Stimulated activated memory B cell treated with anti-CD40 and anti-IgM and Interleukin-4, amounts not matched to agents 10 μg/mL and 1 μg/mL and 100 μg/mL, for 72 hours (primary cell): ENCODE measurements at regions not wholly inside any gene's neighbourhood (a gene's known extent, or its start where the extent isn't known, plus 50 kb on each side); places are given as distances from the start of the nearest gene placed in this dataset.

Experiments used
- ATAC-seq: fragments of 150-1000 bp; cut with Tn5 transposase; 2 replicates; pipeline ENCODE4 v1.10.0; 2021
- H3K27ac Mint-ChIP-seq: one replicate; pipeline ENCODE4 v1.8.0; 2022; ENCODE audit warnings: mild to moderate bottlenecking, mixed read lengths
- H3K27me3 Mint-ChIP-seq: one replicate; pipeline ENCODE4 v1.8.0; 2022; ENCODE audit warnings: mixed read lengths
- H3K36me3 Mint-ChIP-seq: one replicate; pipeline ENCODE4 v1.8.0; 2022; ENCODE audit warnings: mixed read lengths
- H3K4me1 Mint-ChIP-seq: one replicate; pipeline ENCODE4 v1.8.0; 2022; ENCODE audit warnings: mixed read lengths
- H3K4me3 Mint-ChIP-seq: one replicate; pipeline ENCODE4 v1.8.0; 2022; ENCODE audit warnings: mild to moderate bottlenecking, moderate library complexity, mixed read lengths
- H3K9me3 Mint-ChIP-seq: one replicate; pipeline ENCODE4 v1.8.0; 2022; ENCODE audit warnings: mixed read lengths

DNA sequence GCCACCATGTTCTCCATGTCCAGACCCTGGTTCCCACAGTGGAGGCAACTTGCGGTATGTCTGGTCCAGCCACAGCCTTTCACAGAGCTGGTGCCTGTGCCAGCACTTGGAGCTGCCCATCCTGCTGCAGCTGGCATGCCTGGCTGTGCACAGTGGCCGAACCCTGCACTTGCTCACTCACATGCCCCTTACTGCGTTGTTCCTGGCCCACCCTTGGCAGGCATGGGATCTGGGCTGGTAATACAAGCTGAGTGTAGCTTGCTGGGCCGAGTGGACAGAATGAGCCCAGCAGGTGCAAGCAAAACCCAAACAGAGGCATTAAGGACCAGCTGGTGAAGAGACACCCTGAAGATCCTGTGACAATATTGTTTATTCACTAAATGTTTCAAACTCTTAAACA lies 583.9 kb upstream of the SLITRK6 start:
- no peak overlapping the region for H3K27ac Mint-ChIP-seq
- H3K4me3 Mint-ChIP-seq = no peak overlapping the region
- ATAC-seq = no peak
- H3K9me3 Mint-ChIP-seq = no peaks in the 10 kb centered on the region
- no peaks in the 10 kb centered on the region for H3K4me1 Mint-ChIP-seq
- H3K36me3 Mint-ChIP-seq = no peaks in the 10 kb centered on the region
- no peaks in the 10 kb centered on the region for H3K27me3 Mint-ChIP-seq

- Mint-ChIP-seq H3K4me1 (no peaks in the 10 kb centered on the region), H3K9me3 (no peaks in the 10 kb centered on the region), H3K27ac (no peak overlapping the region), H3K36me3 (no peaks in the 10 kb centered on the region), H3K27me3 (no peaks in the 10 kb centered on the region), H3K4me3 (no peak overlapping the region)
- no peak for ATAC-seq
These were observed 584.3 kb upstream of the SLITRK6 start for GRCh38 chr13:86383561-86383960.

- Mint-ChIP-seq H3K27me3 (no peaks in the 10 kb centered on the region), H3K27ac (no peak overlapping the region), H3K4me1 (no peaks in the 10 kb centered on the region), H3K9me3 (no peaks in the 10 kb centered on the region), H3K4me3 (no peak overlapping the region), H3K36me3 (no peaks in the 10 kb centered on the region)
- no peak for ATAC-seq
These were observed 598.4 kb upstream of the SLITRK6 start for GRCh38 chr13:86397635-86398034.

DNA sequence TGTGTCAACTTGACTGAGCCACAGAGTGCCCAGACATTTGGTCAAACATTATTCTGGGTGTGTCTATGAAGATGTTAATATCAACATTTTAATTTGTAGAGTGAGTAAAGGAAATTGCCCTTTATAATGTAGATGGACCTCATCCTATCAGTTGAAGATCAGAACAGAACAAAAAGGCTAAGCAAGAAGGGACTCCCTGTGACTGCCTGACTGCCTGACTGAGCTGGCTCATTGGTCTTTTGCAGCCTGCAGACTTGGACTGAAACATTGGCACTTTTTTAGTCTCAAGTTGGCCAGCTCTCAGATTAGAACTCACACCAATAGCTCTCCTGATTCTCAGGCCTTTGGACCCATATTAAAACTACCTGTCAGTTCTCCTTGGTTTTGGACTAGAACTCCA lies 600.4 kb upstream of the SLITRK6 start:
- no peaks in the 10 kb centered on the region for H3K4me1 Mint-ChIP-seq
- no peaks in the 10 kb centered on the region for H3K27me3 Mint-ChIP-seq
- H3K4me3 Mint-ChIP-seq = no peak overlapping the region
- no peak for ATAC-seq
- no peaks in the 10 kb centered on the region for H3K36me3 Mint-ChIP-seq
- H3K27ac Mint-ChIP-seq = no peak overlapping the region
- no peaks in the 10 kb centered on the region for H3K9me3 Mint-ChIP-seq

GRCh38 chr13:86402500-86402899 lies 603.3 kb upstream of the SLITRK6 start:
- no peak for ATAC-seq
- H3K4me1 Mint-ChIP-seq = no peaks in the 10 kb centered on the region
- H3K27ac Mint-ChIP-seq = no peak overlapping the region
- no peaks in the 10 kb centered on the region for H3K36me3 Mint-ChIP-seq
- no peaks in the 10 kb centered on the region for H3K9me3 Mint-ChIP-seq
- H3K4me3 Mint-ChIP-seq = no peak overlapping the region
- no peaks in the 10 kb centered on the region for H3K27me3 Mint-ChIP-seq

GRCh38 chr13:86403181-86403580 lies 604.0 kb upstream of the SLITRK6 start:
- Mint-ChIP-seq H3K27ac (no peak overlapping the region), H3K9me3 (peaks cover 4% of the 10 kb centered on the region), H3K27me3 (no peaks in the 10 kb centered on the region), H3K4me1 (no peaks in the 10 kb centered on the region), H3K36me3 (no peaks in the 10 kb centered on the region), H3K4me3 (no peak overlapping the region)
- ATAC-seq = no peak

DNA sequence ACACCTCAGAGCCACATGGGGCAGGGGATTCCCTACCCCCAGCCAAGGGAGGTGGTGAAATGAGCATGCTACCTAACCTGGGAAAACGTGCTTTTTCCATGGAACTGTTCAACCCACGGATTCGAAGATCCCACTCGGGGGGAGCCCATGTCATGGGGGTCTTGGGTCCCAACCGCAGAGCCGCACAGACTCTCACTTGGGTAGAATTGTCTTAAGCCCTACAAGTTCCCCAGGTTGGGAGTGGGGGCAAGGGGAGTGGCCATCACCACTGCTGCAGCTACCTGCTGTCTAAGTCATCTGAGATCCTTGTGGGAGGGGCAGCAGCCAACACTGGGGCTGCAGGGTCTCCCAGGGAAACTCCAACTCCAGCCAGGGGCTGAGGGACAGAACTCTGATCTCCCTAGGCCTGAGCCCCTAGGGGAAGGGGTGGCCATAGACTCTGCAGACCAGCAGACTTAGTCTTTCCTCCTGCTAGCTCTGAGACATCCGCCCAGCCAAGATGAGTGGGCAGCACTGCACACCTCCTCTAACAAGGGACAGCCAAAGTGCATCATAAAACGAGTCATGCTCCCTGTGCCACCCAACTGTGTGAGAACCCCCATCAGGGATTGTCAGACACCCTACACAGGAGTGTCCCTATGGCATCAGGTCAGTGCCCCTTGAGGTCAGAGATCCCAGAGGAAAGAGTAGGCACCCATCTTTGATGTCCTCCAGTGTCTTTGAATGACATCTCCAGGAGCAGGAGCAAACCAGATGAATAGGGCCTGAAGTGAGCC lies 610.4 kb upstream of the SLITRK6 start:
- no peaks in the 10 kb centered on the region for H3K4me1 Mint-ChIP-seq
- H3K9me3 Mint-ChIP-seq = peaks cover 12% of the 10 kb centered on the region
- no peak overlapping the region for H3K27ac Mint-ChIP-seq
- ATAC-seq = peak; percentile 27
- no peaks in the 10 kb centered on the region for H3K36me3 Mint-ChIP-seq
- H3K4me3 Mint-ChIP-seq = no peak overlapping the region
- no peaks in the 10 kb centered on the region for H3K27me3 Mint-ChIP-seq

DNA sequence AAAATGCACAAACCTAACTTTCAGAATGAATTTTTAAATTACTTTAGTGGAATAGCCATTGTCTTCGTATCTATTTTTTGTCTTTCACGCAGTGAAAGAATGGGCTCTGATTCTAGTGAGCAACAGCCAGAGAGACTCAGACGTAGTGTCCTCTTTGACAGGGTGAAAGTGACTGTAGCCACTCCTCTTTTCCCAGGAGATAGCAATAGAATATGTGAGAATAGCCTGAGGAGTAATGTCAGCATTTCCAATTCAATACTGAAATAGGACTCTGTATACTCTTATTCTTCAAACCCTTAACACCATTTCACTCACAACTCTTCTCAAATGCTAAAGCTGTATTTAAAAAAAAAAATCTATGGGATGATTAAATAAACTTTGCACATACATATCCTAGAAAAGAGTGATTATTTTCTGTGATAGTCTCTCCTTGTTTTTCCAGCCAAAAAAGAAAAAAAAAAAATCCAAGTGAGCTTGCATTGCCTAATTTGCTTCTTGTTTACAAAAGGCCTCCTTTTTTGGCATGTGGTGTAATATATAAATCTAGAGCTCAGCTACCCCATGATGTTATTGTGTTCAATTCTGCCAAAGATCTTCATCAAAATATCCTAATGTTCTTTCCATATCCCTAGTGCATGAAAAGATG lies 626.1 kb upstream of the SLITRK6 start:
- no peak overlapping the region for H3K4me3 Mint-ChIP-seq
- no peaks in the 10 kb centered on the region for H3K27me3 Mint-ChIP-seq
- ATAC-seq = no peak
- H3K9me3 Mint-ChIP-seq = peaks cover 9% of the 10 kb centered on the region
- H3K4me1 Mint-ChIP-seq = no peaks in the 10 kb centered on the region
- H3K36me3 Mint-ChIP-seq = no peaks in the 10 kb centered on the region
- no peak overlapping the region for H3K27ac Mint-ChIP-seq

DNA sequence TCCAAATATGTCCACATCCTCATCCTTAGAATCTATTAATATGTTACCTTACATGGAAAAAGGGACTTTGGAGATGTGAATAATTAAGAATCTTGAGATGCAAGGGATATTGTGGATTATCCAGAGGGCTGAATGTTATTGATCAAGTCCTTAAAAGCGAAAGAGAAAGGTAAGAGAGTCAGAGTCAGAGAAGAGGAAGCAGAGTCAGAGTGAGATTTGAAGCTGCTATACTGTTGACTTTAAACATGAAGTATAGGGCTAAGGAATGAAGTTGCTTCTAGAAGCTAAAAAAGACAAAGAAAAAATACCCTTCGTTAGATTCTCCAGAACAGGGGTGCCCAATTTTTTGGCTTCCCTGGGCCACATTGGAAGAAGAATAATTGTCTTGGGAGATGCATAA lies 627.2 kb upstream of the SLITRK6 start:
- no peak for ATAC-seq
- Mint-ChIP-seq H3K4me1 (no peaks in the 10 kb centered on the region), H3K36me3 (no peaks in the 10 kb centered on the region), H3K27me3 (no peaks in the 10 kb centered on the region), H3K9me3 (peaks cover 4% of the 10 kb centered on the region), H3K4me3 (no peak overlapping the region), H3K27ac (no peak overlapping the region)

- no peaks in the 10 kb centered on the region for H3K4me1 Mint-ChIP-seq
- ATAC-seq = no peak
- no peak overlapping the region for H3K4me3 Mint-ChIP-seq
- no peaks in the 10 kb centered on the region for H3K36me3 Mint-ChIP-seq
- H3K9me3 Mint-ChIP-seq = peaks cover 12% of the 10 kb centered on the region
- H3K27me3 Mint-ChIP-seq = no peaks in the 10 kb centered on the region
- no peak overlapping the region for H3K27ac Mint-ChIP-seq
These were observed 630.5 kb upstream of the SLITRK6 start for GRCh38 chr13:86429756-86430155.

- no peaks in the 10 kb centered on the region for H3K27me3 Mint-ChIP-seq
- no peaks in the 10 kb centered on the region for H3K36me3 Mint-ChIP-seq
- peaks cover 8% of the 10 kb centered on the region for H3K9me3 Mint-ChIP-seq
- H3K27ac Mint-ChIP-seq = no peak overlapping the region
- H3K4me3 Mint-ChIP-seq = no peak overlapping the region
- H3K4me1 Mint-ChIP-seq = no peaks in the 10 kb centered on the region
- no peak for ATAC-seq
These were observed 638.8 kb upstream of the SLITRK6 start for GRCh38 chr13:86438034-86438433.

GRCh38 chr13:86445206-86445605 lies 646.0 kb upstream of the SLITRK6 start:
- Mint-ChIP-seq H3K27me3 (no peaks in the 10 kb centered on the region), H3K36me3 (no peaks in the 10 kb centered on the region), H3K4me1 (no peaks in the 10 kb centered on the region), H3K9me3 (peaks cover 5% of the 10 kb centered on the region), H3K27ac (no peak overlapping the region), H3K4me3 (no peak overlapping the region)
- ATAC-seq = no peak

- Mint-ChIP-seq H3K9me3 (peaks cover 5% of the 10 kb centered on the region), H3K27me3 (no peaks in the 10 kb centered on the region), H3K4me3 (no peak overlapping the region), H3K4me1 (no peaks in the 10 kb centered on the region), H3K36me3 (no peaks in the 10 kb centered on the region), H3K27ac (no peak overlapping the region)
- ATAC-seq = no peak
These were observed 646.5 kb upstream of the SLITRK6 start for GRCh38 chr13:86445672-86446071.

DNA sequence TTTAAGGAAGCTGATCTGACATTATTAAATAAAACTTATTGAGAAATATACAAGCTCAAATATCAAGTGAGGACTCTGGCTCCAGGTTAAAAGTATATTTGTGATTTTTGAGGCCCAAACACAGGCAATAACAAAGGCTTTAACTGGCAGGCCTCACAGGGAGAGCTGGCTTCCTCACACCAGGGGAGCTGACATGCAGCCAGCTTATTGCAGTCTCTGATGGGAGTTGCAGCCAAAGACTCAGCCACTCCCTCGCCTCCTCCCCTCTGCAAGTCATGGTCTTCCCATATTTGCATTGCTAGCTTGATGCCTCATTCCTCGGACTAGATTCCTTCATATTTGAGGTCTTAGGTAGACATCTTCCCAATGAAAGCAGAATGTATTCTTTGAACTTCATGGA lies 647.1 kb upstream of the SLITRK6 start:
- H3K4me3 Mint-ChIP-seq = no peak overlapping the region
- no peaks in the 10 kb centered on the region for H3K4me1 Mint-ChIP-seq
- peaks cover 5% of the 10 kb centered on the region for H3K9me3 Mint-ChIP-seq
- no peaks in the 10 kb centered on the region for H3K27me3 Mint-ChIP-seq
- no peaks in the 10 kb centered on the region for H3K36me3 Mint-ChIP-seq
- no peak for ATAC-seq
- H3K27ac Mint-ChIP-seq = no peak overlapping the region

GRCh38 chr13:86447479-86447878 lies 648.3 kb upstream of the SLITRK6 start:
- Mint-ChIP-seq H3K36me3 (no peaks in the 10 kb centered on the region), H3K4me3 (no peak overlapping the region), H3K27me3 (no peaks in the 10 kb centered on the region), H3K27ac (no peak overlapping the region), H3K4me1 (no peaks in the 10 kb centered on the region), H3K9me3 (peaks cover 5% of the 10 kb centered on the region)
- no peak for ATAC-seq

GRCh38 chr13:86462011-86462410 lies 662.8 kb upstream of the SLITRK6 start:
- Mint-ChIP-seq H3K27me3 (no peaks in the 10 kb centered on the region), H3K4me1 (no peaks in the 10 kb centered on the region), H3K36me3 (no peaks in the 10 kb centered on the region), H3K27ac (no peak overlapping the region), H3K4me3 (no peak overlapping the region), H3K9me3 (no peaks in the 10 kb centered on the region)
- no peak for ATAC-seq
